ENCODE measurements at regions not wholly inside any gene's neighbourhood (a gene's known extent, or its start where the extent isn't known, plus 50 kb on each side); places are given as distances from the start of the nearest gene placed in this dataset.

DNA sequence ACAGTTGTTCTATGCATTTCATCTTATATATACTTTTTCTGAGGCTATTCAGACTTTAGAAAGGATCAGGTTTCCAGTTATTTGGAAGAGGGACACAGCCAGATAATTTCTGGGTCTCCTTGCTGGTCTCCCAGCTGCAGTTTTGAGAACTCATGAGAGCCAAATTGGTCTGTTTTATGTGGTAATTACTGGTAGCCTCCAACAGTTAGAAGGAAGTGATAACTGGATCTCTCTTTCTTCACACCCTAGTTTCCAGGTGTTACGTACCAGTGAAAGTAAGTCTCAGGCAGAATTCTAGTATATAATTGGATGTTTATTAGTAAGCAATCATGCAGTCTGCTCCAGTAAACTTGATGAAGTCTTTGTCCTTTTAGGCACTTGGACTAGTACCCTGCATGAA, 63.2 kb upstream of the RPS23 start:
- Histone ChIP-seq H3K27ac (no peak overlapping the region), H3K36me3 (no peaks in the 10 kb centered on the region), H3K9me3 (no peaks in the 10 kb centered on the region), H3K4me3 (no peak overlapping the region), H3K27me3 (no peaks in the 10 kb centered on the region), H3K4me1 (no peaks in the 10 kb centered on the region)
- intact Hi-C loops (cut with DNase I; ENCODE audit: low total_unique reads) = no loop called here
- TF ChIP-seq CTCF (IDR thresholded peaks at IDR 0.05) = no peak
- no peak for TF ChIP-seq POLR2A (IDR thresholded peaks at IDR 0.05)
- no peak for TF ChIP-seq POLR2AphosphoS5 (IDR thresholded peaks at IDR 0.05)
- no peak for DNase-seq (ENCODE audit: low spot score in 2 of 2)

- no peaks in the 10 kb centered on the region for H3K36me3 ChIP-seq
- TF ChIP-seq POLR2AphosphoS5 (IDR thresholded peaks at IDR 0.05) = no peak
- no peak for TF ChIP-seq POLR2A (IDR thresholded peaks at IDR 0.05)
- TF ChIP-seq CTCF (IDR thresholded peaks at IDR 0.05) = no peak
- H3K27me3 ChIP-seq = no peaks in the 10 kb centered on the region
- no peaks in the 10 kb centered on the region for H3K4me1 ChIP-seq
- intact Hi-C loops (cut with DNase I; ENCODE audit: low total_unique reads) = no loop called here
- no peak for DNase-seq (ENCODE audit: low spot score in 2 of 2)
- H3K9me3 ChIP-seq = no peaks in the 10 kb centered on the region
- no peak overlapping the region for H3K4me3 ChIP-seq
- H3K27ac ChIP-seq = no peak overlapping the region
These were observed 62.6 kb upstream of the RPS23 start for GRCh38 chr5:82340799-82341198.

DNA sequence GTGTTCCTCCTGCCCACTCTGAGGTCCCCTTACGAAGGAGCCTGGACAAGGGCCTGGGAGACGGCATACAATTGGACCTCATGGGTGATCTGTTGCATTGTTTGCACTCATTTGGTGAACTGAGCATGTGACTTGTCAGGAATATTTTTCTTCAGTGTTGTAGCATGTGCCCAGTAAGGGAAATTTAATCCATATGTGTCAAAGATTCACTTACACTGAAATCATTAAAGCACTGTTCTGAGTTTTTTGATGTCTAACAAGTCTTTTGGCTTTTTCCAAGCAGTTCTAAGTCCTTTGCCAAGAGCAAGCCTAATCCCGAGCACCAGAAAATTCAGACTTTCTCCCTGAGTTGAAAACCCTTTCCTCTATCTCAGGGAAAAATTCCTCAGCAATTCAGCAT, 61.6 kb upstream of the RPS23 start:
- no peak overlapping the region for H3K4me3 ChIP-seq
- no peak for DNase-seq (ENCODE audit: low spot score in 2 of 2)
- H3K27ac ChIP-seq = peak overlapping the region in 1 of 2 donors; percentile 66
- TF ChIP-seq POLR2A (IDR thresholded peaks at IDR 0.05) (no peak), CTCF (IDR thresholded peaks at IDR 0.05) (no peak), POLR2AphosphoS5 (IDR thresholded peaks at IDR 0.05) (no peak)
- H3K36me3 ChIP-seq = no peaks in the 10 kb centered on the region
- no peaks in the 10 kb centered on the region for H3K9me3 ChIP-seq
- intact Hi-C loops (cut with DNase I; ENCODE audit: low total_unique reads) = no loop called here
- H3K4me1 ChIP-seq = no peaks in the 10 kb centered on the region
- no peaks in the 10 kb centered on the region for H3K27me3 ChIP-seq

DNA sequence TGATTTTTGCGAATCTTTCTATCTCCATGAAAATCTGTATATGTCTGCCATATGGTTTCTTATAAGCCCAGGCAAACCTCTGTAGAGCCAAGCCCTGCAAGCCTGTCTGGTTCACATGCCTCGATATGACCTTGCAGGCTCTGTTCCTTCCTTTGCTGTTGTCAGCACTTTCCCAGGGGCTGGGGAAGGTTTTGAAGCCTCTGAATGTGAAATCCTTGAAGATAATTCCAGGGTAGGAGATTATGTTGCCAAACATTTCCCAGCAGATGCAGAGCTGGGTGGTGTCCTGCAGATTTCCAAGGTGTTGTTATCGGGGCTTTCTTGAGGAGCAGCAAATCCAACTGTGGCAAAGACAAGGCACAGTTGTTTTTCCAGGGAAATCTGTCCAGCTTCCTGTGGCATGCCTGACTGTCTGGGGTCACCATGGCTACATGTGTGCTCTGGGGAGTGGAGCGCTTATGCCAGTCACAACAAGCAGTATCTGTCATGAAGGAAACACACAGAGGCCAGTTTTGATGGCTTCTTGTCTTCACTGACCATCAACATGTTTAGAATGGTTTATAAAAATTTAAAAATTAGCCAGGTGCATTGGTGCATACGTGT, 60.7 kb upstream of the RPS23 start:
- Histone ChIP-seq H3K27me3 (no peaks in the 10 kb centered on the region), H3K9me3 (no peaks in the 10 kb centered on the region), H3K4me3 (no peak overlapping the region), H3K27ac (no peak overlapping the region), H3K36me3 (no peaks in the 10 kb centered on the region), H3K4me1 (no peaks in the 10 kb centered on the region)
- TF ChIP-seq POLR2AphosphoS5 (IDR thresholded peaks at IDR 0.05) = no peak
- no peak for TF ChIP-seq CTCF (IDR thresholded peaks at IDR 0.05)
- TF ChIP-seq POLR2A (IDR thresholded peaks at IDR 0.05) = no peak
- no peak for DNase-seq (ENCODE audit: low spot score in 2 of 2)
- intact Hi-C loops (cut with DNase I; ENCODE audit: low total_unique reads) = no loop called here

DNA sequence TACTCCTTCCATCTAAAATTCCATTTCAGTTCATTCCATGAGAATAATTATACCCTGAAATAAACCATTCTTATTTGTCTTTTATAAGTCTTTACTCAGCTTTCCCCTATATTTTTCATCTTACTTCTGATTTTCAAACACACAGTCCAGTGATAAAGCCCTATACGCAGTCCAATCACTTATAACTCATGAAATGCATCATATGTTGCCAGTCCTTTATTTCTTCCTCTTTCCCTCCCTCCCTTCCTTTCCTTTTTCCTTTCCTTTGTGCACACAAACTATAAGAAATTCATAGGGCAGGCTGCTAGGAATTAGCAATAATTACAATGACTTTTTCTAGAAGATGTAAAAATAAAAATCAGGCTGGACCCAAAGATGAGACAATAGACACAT, 58.8 kb upstream of the RPS23 start:
- no peaks in the 10 kb centered on the region for H3K36me3 ChIP-seq
- no peaks in the 10 kb centered on the region for H3K27me3 ChIP-seq
- DNase-seq (ENCODE audit: low spot score in 2 of 2) = no peak
- TF ChIP-seq CTCF (IDR thresholded peaks at IDR 0.05) (no peak), POLR2AphosphoS5 (IDR thresholded peaks at IDR 0.05) (no peak), POLR2A (IDR thresholded peaks at IDR 0.05) (no peak)
- no peaks in the 10 kb centered on the region for H3K9me3 ChIP-seq
- no peaks in the 10 kb centered on the region for H3K4me1 ChIP-seq
- H3K4me3 ChIP-seq = no peak overlapping the region
- intact Hi-C loops (cut with DNase I; ENCODE audit: low total_unique reads) = no loop called here
- H3K27ac ChIP-seq = peak overlapping the region in 1 of 2 donors; percentile 55
